ENCODE measurements at regions not wholly inside any gene's neighbourhood (a gene's known extent, or its start where the extent isn't known, plus 50 kb on each side); places are given as distances from the start of the nearest gene placed in this dataset.
"Not testable (repeated sequence)": the region's sequence is repeated elsewhere in the genome, so short reads cannot be mapped to it uniquely, and the experiment has no call there.

DNA sequence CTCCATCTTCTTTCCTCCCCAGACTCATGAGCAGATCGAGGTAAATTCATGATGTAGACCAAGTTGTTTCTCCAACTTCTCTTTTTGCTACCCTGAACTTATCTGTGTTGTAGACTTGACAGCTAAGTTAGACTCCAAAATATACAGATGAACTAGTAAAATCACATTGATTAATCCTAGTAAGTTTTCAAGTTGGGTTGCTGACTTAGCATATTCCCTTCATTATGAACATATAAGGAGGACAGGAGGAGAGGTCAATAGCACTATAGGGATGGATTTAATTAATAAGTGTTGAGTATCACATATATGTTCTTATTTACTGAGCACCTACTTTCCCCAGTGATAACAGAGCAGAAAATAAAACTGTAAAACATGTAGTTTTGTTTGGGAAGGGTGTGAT lies 227.3 kb downstream of the TINAG start:
- TF ChIP-seq CTCF (IDR thresholded peaks at IDR 0.05; ENCODE audit: borderline replicate concordance, insufficient read depth, low read depth, low read length) = no peak
- no peak overlapping the region for H3K4me3 ChIP-seq (ENCODE audit: low read depth, low read length)

GRCh38 chr6:54541541-54541940 lies 233.3 kb downstream of the TINAG start:
- no peak for TF ChIP-seq CTCF (IDR thresholded peaks at IDR 0.05; ENCODE audit: borderline replicate concordance, insufficient read depth, low read depth, low read length)
- H3K4me3 ChIP-seq (ENCODE audit: low read depth, low read length) = no peak overlapping the region

GRCh38 chr6:54559136-54559535 lies 250.9 kb downstream of the TINAG start:
- no peak overlapping the region for H3K4me3 ChIP-seq (ENCODE audit: low read depth, low read length)
- TF ChIP-seq CTCF (IDR thresholded peaks at IDR 0.05; ENCODE audit: borderline replicate concordance, insufficient read depth, low read depth, low read length) = no peak

- not testable (repeated sequence) for H3K4me3 ChIP-seq (ENCODE audit: low read depth, low read length)
Observed at GRCh38 chr6:54564188-54564587, 255.9 kb downstream of the TINAG start.

- no peak overlapping the region for H3K4me3 ChIP-seq (ENCODE audit: low read depth, low read length)
- no peak for TF ChIP-seq CTCF (IDR thresholded peaks at IDR 0.05; ENCODE audit: borderline replicate concordance, insufficient read depth, low read depth, low read length)
Observed at GRCh38 chr6:54574671-54575070, 266.4 kb downstream of the TINAG start.

DNA sequence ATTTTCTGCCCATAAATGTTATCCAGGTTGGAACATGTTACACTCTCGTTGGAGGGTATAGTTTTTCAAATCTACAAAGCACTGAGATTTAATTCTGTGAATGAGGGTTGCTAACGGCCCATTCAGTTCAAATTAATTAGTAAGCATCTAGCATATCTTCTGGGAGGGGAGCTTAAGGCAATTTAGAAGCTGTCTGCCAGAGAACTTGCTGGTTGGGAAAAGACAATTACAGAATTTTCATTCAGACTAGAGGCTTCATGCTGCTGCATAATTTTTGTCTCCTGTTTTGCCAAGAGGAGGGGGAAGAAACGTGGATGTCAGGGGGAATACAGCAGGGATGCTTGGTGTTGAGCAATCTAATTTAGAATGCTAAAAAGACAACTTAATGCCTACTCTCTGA lies 268.3 kb upstream of the FAM83B start:
- H3K4me3 ChIP-seq (ENCODE audit: low read depth, low read length) = no peak overlapping the region
- no peak for TF ChIP-seq CTCF (IDR thresholded peaks at IDR 0.05; ENCODE audit: borderline replicate concordance, insufficient read depth, low read depth, low read length)

DNA sequence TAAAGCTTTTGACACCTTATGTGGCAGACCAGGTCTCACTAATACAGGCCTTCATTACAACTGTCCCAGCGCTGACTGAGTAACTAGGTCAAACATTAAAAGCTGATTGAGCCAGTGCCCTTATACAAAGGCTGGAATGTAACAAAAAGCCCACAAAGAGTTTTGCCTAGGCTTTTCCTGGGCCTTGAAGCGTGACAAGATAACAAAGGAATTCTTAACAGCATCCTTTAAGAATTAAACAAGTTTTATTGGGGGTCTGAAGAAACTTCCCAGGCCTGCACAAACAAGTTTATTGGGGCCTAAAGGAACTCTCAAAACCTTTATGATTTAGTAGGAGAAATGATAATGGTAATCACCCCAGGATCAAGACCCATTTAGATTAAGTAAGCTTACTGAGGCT lies 267.6 kb upstream of the FAM83B start:
- no peak overlapping the region for H3K4me3 ChIP-seq (ENCODE audit: low read depth, low read length)
- TF ChIP-seq CTCF (IDR thresholded peaks at IDR 0.05; ENCODE audit: borderline replicate concordance, insufficient read depth, low read depth, low read length) = no peak

DNA sequence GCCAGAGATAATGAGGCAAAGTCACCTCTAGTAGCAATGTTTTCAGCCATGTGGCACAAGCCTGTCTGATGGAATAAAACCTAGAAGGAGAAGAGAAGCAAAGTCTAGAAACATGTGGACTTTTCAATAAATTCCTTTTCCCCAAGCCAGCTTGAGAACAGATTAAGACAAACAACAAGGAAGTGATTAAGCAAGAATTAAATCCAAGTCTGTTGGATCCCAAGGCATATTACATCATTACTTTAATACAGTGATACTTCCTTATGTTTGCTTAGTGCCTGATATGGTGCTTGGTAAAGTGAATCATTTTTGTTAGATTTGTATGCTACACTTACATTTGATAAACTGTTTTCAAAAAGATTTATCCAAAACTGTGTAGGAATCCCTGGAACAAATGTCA lies 260.3 kb upstream of the FAM83B start:
- H3K4me3 ChIP-seq (ENCODE audit: low read depth, low read length) = no peak overlapping the region
- TF ChIP-seq CTCF (IDR thresholded peaks at IDR 0.05; ENCODE audit: borderline replicate concordance, insufficient read depth, low read depth, low read length) = no peak

Measured in GM12875 (cell line).